Activated CD8-positive, alpha-beta memory T cell treated with anti-CD3 and anti-CD28 coated beads, Interleukin-2, amount 50 U/mL, for 24 hours (primary cell): ENCODE measurements at regions not wholly inside any gene's neighbourhood (a gene's known extent, or its start where the extent isn't known, plus 50 kb on each side); places are given as distances from the start of the nearest gene placed in this dataset.

Experiments used
- DNase-seq: peaks from one replicate; pipeline ENCODE4 v3.0.0-alpha.2; 2020; ENCODE audit errors: extremely low read depth

DNA sequence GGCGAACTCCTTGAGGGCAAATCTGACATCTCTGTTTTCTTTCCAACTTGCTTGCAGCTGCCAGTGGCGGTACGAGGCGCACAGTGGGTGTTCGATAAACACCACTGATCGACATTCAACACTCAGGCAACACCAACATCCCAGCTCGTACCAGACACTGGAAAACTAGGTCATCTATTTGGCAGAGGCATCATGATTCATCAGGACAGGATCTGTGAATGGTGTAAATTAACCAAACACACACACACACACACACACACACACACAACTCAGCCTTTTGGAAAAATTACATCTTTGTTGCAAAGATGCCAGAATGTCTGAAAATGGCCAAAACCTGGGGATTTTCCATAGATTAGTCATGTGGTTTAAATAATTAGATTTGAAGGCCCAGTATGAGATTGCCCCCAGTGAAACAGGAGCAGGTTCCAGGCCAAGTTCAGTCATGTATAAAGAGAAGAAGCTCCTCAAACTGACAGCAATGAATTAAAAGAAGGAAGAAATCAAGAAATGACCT, 150.5 kb upstream of the NCKAP5 start:
- no peak for DNase-seq

DNA sequence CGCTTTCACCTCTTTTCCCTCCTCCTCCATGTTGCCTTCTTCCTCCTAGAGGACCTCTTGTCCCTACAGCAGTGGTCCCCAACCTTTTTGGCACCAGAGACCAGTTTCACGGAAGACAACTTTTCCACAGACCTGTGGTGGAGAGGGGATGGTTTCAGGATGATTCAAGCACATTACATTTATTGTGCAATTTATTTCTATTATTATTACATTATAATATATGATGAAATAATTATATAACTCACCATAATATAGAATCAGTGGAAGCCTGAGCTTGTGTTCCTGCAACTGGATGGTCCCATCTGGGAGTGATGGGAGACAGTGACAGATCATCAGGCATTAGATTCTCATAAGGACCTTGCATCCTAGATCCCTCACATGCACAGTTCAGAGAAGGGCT, 152.2 kb upstream of the NCKAP5 start:
- DNase-seq, result no peak

DNA sequence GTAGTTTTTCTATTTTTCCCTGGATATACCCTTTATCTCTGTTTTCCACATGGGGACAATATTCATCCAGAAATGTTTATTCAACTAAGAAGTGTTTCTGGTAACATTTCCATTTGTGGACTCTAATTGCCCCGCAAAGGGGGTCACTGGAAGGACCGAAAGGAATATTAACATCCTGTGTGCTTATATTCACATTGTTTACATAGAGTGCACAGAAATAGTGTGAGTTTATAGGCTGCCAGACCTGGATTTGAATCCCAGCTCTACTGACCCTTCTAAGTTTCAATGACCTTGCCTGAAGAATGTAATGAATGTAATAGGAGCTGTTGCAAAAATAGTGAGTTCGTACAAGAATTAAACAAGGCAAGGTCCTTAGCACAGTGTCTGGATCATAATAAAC, 152.9 kb upstream of the NCKAP5 start:
- DNase-seq, result no peak

DNA sequence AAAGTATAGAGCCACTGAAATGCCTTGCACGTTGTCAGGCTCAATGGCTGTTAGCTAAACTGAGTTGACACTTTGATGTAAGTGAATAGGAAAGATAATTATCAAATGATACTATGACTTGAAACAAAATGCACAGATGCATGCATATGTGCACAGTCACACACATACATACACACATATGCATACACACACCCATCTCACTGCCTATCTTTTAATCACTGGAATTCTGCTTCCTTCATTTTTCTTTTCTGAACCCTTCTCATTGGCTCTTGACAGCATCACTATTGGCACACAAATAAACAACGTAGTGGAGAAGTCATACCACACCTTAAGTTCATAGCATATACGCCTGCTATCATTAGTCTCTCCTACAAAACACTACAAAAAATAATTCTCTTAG, 154.9 kb upstream of the NCKAP5 start:
- DNase-seq, result no peak

DNA sequence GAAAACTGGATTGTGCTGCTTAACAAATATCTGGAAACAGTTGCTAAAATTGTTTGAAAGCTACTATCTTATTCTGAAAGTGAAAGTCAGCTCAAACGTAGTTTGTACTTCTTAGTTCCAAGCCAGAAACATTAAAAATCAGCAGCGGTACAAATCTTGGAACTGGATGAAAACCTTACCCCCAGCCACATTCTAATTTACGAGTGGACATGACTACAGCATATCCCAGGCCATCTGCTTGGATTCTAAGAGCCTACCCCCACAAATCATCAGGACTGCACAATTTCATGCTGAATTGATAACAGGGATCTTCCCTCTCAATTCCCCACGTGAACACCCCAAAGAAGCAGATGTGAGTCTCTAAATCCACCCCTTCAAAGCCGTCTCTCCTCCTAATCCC, 158.7 kb upstream of the NCKAP5 start:
- no peak for DNase-seq

DNA sequence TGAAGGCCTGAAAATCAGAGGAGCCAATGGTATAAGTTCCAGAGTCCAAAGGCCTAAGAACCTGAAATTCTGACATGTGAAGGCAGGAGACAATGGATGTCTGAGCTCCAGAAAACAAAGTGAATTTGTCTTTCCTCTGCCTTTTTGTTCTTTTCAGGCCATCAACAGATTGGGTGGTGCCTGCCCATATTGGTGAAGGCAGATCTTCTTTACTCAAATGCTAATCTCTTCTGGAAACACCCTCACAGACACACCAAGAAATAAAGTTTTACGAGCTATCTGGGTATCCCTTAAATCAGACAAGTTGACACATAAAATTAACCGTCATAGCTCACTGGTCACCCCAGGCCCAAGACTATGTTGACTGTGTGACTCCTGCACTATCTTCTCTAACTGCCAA, 163.8 kb upstream of the NCKAP5 start:
- DNase-seq, result no peak

DNA sequence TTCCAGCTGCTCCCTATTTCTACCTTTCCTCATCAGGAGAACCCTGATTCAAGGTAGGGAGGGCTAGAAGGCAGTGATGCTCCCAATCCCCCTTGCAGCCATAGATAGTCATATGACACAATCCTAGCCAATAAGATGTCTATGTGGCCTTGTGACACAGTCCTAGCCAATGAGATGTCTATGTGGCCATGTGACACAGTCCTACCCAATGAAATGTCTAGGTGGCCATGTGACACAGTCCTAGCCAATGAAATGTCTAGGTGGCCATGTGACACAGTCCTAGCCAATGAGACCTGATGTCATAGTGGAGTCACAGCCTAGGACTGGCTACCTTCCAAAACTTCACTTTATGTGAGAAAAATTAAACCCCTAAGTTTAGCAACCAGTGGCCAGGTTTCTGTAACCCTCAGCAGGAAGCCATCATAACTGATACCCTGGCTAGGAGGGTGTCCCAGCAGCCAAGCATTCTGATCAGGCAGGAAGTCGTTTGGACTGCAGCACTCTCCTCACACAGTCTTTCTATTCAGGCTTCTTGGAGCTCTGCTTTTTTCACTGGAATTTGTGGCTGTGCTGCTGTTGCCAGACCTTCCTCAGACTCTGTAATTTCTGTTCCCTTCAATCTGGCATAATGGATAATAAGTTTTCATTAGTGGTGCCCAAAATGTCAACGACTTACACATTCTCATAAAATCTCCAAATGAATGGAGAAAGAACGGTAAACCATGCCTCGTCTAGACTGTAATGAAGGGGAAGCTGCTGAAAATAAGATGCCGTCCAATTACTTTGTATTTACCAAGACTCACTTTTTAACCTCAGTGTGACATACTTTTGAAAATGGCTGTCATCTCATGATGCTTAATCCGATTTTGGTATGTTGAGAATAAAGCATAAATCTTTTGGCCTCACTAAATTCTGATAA, 165.0 kb upstream of the NCKAP5 start:
- DNase-seq, result no peak

DNA sequence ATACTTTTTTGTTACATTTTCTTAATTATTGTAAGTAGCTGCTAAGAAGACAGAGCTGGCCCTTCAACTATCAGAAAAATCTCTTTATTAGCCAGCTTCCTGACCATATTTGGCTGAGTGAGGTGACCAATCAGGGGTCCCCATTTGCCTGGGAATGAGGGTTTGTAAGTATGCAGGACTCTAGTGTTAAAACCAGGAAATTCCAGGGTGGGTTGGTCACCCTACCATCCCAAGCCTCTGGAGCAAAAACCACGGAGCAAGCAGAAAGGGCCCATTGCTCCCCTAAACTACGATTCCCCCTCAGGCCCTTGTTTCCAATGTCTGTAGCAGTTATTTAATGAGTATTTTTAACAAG, 165.6 kb upstream of the NCKAP5 start:
- DNase-seq, result no peak

DNA sequence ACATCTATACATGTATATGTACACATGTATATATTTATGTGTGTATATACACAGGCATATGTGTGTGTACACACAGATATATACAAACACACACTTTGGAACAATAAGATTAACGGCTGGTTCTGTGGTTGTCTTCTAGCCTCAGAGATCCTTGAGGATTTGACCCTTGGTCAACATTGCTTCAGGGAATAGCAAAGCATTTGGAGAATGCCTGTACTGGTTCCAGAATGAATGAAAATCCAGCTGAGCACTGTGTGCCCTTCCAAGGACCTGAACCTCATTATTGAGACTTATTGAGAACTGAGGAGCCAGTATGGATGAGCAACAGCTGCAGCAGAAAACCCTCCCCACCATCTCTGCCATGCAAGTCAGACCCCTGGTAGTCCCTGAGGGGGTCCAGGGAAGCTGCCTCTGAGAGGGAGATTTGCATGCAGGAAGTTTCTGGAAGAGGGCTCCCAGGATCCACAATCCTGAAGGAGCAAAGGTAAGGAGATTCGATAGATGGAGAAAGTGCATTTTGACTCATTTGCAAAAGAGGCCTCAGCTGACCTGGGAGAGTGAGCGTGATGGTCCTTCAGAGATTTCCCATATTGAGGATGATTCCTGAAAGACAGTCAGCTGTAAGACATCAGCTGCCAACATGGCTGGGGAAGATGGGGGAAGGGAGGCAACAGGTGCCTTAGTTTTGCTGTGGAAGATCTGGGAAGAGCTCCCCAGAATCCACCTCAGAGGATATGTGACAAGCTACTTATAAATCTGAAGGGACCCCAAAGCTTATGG, 166.6 kb upstream of the NCKAP5 start:
- no peak for DNase-seq

DNA sequence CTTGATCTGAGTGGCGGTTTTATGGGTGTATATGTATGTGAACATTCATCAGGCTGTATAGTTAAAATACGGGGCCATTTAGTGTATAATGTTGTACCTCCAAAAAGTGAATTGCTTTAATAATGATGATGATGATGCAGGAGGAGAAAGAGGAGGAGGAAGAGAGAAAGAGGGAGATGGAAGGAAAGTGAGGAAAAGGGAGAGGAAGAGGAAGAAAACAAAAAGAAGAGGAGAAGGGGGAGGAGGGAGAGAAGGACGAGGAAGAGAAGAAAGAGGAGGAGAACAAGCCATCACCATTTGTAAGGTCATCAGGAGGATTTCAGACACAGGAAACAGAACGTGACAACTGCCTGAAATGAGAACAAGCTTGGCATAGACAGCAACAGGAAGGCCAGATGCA, 168.4 kb upstream of the NCKAP5 start:
- DNase-seq, result no peak

DNA sequence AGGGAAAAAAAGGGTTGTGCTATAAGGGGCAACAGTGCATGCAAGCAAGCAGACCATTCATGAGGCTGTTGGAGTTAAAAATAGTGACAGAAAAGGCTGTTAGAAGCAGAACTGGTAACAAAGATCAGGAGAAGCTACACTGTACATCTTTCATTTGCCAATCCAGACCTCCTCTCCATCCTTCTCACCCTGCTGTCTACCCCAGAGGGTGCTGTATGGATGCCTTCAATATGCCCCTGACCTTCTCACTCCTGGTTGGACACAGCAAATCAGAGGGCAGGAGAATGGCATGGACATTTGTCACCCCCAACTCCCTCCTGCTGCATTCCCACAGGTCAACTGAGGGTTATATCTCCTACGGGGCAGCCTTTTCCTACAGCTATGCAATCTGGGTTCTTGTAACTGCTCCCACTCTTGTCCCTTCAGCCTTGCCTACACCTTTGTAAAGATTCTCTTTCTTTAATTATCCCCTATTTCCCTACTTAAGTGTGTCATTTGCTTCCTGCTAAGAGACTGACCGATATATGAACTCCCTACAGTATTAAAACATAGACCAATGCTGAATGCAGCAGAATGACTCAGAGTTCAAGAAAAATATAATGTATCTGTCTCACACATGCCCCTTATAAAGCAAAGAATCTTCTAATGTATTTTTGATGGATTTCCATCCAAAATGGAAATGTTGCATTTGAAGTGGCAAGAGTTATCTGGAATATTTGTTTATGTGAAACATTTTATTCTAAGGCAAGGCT, 169.2 kb upstream of the NCKAP5 start:
- DNase-seq, result no peak

DNA sequence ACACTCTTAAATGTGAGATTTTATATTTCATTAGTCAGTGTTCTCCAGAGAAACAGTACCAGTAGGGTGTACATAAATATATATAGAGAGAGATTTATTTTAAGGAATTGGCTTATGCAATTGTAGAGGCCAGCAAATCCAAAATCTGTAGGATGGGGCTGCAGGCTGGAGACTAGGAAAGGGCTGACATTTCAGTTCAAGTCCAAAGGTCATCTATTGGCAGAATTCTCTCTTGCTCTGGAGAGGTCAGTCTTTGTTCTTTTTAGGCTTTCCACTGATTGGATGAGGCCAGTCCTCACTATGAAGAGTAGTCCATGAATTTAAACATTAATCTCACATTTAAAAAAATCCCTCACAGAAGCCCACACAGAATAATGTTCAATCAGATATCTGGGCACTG, 170.8 kb upstream of the NCKAP5 start:
- DNase-seq, result no peak

DNA sequence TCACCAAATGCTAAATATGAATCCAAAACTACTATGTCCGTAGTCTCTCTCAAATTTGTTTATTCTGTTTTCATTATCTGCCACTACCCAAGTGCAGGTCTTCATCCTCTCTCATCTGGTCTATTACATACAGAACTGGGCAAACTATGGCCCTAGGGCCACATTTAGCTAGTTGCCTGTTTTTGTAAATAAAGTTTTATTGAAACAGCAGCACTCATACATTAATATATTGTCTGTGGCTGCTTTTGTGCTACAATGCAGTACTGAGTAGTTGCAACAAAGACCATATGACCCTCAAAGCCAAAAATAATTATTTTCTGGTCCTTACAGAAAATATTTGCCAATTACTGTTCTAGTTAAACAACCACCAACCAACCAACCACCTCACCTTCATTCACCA, 172.2 kb upstream of the NCKAP5 start:
- no peak for DNase-seq

DNA sequence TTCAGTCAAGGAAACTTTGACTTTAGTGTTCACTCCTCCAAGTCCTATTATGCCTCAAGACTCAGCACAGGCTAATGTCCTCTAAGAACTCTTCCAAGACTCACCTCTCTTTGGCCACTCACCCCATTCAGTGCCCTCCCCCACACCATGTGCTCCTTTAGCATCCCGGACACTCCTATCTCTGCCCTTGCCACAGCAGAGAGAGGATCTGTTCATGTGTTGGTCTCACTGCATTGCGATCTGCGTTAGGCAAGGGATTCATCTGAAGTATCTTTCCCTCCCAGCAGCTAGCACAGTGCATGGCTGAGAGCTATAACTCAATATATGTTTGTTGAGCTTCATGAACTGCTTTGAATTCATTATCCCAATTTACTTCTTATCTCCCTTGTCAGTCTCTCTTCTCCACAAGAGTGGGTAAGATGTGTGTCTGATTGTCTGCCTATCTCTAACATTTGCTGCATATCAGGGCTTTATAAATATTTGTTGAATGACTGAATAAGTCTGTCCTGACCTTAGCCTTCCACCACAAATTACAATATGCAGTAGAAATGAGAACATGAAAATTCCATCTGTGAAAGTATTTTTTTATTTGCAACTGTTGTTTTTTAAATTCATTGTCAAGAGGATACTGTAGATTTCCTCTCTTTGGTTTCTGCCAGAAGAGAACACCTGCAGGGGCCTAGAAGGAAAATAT, 179.9 kb upstream of the NCKAP5 start:
- DNase-seq, result no peak

DNA sequence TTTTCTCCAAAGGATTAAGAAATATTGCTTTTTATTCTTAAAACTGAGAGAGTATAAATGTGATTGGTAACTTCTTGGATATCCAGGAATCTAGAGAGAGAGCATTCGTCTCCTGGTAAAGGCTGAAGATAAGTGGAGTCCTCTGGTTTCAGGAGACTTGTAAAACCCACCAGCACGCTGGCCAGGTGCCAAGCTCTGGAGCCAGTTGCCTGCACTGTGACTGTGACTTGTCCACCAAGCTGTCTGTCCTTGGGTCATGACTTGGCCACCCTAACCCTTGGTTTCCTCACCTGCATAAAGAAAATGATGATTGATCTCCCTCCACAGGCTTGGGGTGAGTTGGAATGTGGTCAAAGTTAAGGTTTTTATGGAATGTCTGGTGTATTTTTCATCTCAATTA, 185.4 kb upstream of the NCKAP5 start:
- DNase-seq, result no peak

DNA sequence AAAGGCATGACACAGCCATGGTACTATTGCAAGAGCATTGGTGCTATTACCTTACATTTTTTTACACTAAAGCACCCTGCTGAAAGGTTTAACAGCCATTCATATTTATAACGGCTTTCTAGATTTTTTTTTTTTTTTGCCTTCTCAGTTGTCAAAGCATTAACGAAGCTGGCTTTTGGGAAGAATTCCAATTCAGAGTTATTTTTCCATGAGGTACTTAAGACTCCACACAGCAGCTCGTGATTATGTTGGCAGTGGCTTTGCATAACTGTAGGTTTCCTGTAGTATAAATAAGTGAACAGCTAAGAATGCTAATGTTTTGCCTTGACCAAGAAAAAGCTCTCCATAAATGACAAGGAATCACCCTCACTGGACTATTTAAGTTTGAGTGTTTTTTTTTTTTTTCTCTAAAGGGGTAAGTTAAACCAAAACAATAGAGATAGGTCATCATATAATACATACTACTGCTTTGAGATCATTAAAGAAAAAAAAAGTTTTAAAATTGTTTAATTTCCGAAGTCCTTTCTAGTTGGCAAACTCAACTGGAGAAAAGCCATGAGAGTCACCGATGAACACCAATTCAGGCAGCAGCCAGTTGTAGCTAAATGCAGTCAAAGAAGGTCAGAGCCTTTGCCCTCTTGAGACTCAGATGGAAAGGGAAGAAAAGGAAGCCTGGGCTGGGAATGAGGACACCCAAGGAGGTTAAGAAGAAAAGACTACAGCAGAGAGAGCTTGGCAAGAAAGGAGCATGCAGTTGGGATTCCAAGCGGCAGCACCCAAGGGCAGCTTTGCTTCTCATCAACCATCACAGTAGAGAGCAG, 187.4 kb upstream of the NCKAP5 start:
- no peak for DNase-seq

DNA sequence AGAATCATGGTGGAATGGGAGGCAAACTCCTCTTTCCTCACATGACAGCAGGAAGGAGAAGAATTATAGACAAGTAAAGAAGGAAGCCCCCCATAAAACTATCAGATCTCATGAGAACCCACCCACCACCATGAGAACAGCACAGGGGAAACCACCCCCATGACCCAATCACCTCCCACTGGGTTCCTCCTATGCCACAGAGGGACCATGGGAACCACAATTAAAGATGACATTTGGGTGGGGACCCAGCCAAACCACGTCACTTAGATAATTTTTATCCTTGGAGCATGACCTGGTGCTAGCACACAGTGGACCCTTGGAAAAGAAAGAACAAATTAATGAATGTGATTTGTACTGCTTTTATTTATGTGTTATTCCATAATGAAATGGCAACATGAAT, 188.6 kb upstream of the NCKAP5 start:
- DNase-seq, result no peak

DNA sequence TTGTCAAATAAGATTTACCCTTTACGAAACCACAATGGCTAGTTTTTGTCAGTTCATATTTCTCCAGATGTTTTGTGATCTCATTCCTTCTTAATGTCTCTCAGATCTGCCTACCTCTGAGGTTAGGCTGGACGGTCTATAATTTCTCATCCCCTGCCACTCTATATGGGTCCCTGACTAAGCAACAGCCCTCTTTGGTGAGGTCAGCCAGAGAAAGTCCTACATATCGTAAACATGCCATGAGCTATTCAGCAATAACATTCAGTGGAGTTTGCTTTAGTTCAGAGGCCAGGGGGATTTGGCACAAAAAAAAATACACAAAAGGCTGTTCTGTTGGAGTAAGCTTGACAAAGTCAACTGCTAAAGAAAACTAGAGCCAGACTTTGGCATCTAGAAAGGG, 192.1 kb upstream of the NCKAP5 start:
- no peak for DNase-seq

DNA sequence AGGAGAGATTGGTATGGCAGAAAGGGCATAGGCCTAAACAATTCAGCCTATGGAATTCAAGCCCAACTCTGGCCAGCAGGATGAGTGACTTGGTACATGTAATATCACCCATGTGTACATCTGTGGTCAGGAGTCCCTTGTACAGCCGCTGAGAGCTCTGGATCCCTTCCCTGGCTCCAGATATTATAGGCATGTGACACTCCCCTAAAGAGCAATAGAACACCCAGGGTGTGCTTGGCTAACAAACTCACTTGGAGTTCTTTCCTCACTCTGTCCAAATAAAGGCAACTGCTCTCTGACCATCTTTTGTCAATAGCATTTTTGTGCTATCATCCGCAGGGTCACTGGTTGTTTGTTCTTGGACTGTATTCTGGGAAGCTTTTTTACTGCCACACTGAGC, 197.4 kb upstream of the NCKAP5 start:
- DNase-seq, result no peak

DNA sequence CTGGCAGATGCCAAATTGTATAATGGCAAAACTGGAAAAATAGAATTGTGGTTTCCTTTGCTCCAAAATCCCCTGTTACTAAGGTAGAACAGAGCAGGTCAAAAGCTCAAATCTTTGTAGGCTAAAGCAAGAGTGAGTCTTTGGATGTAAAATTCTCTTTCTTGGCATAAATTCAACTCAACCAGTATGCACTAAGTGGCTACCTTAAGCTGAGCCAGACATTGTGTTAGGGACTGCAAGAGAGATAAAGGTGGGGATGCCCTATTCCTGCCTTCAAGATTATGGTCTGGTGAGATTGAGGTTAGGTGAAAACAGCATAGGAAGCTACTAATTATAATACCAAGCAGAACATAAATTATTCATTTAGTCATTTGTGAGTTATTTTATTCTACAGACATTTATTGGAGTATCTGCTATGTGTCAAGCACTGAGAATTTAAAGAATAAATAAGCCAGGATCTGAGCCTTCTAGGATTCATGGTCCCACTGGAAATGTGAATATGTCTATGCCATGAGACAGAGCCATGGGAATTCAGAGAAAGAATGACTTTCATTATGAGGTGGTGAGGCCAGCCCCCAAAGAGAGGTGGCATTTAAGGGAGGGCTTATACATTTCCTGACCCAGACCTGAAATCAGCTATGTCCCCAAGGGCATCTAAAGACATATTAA, 198.0 kb upstream of the NCKAP5 start:
- DNase-seq, result no peak
